ENCODE measurements at regions not wholly inside any gene's neighbourhood (a gene's known extent, or its start where the extent isn't known, plus 50 kb on each side); places are given as distances from the start of the nearest gene placed in this dataset.

DNA sequence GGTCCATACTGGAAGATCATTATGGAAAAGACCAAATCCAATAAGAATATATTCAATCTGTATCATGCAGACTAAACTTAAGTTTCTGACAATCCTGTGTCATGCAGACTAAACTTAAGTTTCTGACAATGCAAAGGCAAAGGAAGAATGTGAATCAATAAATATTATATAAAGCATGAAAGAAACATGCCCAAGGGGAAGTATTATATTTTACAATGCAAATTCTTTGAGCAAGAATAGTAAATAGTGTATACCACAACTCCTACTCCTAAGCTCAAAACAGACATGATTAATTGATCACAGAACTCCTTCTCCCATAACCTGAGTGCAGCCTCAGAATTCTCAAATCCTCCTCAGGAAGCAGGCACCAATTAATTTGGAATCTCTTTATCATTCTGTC is 71.3 kb upstream of the BDNF start:
- TF ChIP-seq, protein P1, sequence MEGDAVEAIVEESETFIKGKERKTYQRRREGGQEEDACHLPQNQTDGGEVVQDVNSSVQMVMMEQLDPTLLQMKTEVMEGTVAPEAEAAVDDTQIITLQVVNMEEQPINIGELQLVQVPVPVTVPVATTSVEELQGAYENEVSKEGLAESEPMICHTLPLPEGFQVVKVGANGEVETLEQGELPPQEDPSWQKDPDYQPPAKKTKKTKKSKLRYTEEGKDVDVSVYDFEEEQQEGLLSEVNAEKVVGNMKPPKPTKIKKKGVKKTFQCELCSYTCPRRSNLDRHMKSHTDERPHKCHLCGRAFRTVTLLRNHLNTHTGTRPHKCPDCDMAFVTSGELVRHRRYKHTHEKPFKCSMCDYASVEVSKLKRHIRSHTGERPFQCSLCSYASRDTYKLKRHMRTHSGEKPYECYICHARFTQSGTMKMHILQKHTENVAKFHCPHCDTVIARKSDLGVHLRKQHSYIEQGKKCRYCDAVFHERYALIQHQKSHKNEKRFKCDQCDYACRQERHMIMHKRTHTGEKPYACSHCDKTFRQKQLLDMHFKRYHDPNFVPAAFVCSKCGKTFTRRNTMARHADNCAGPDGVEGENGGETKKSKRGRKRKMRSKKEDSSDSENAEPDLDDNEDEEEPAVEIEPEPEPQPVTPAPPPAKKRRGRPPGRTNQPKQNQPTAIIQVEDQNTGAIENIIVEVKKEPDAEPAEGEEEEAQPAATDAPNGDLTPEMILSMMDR (IDR thresholded peaks at IDR 0.05; ENCODE audit: low read depth, low read length) = no peak
- TF ChIP-seq POLR2A (IDR thresholded peaks at IDR 0.05; ENCODE audit: extremely low read depth, insufficient read length) (no peak), MYC (IDR thresholded peaks at IDR 0.05; ENCODE audit: low read depth, low read length) (no peak)

All from NB4 (cell line).